GM08714 (cell line): ENCODE measurements at regions not wholly inside any gene's neighbourhood (a gene's known extent, or its start where the extent isn't known, plus 50 kb on each side); places are given as distances from the start of the nearest gene placed in this dataset.

Experiments
- H3K4me3 ChIP-seq: fragments of 200-500 bp; sonication (Bioruptor generic); 2 replicates; pipeline ENCODE4 v1.5.1; 2014; ENCODE audit warnings: mild to moderate bottlenecking, low read length, inconsistent platforms
- ZNF274 ChIP-seq: IDR thresholded peaks from 2 replicates; pipeline ENCODE4 v1.6.1; 2012; ENCODE audit warnings: mild to moderate bottlenecking, low read depth, low read length

- no peak overlapping the region for H3K4me3 ChIP-seq
- TF ChIP-seq ZNF274, result no peak
These were observed 90.4 kb downstream of the RBFOX3 start for GRCh38 chr17:79520167-79521165.

- no peak overlapping the region for H3K4me3 ChIP-seq
- no peak for TF ChIP-seq ZNF274
These were observed 91.2 kb downstream of the RBFOX3 start for GRCh38 chr17:79519601-79520000.

- H3K4me3 ChIP-seq, result no peak overlapping the region
- TF ChIP-seq ZNF274, result no peak
These were observed 92.0 kb downstream of the RBFOX3 start for GRCh38 chr17:79518585-79519523.

GRCh38 chr17:79517827-79518584 is 92.8 kb downstream of the RBFOX3 start:
- TF ChIP-seq ZNF274, result no peak

GRCh38 chr17:79515646-79516571 is 94.9 kb downstream of the RBFOX3 start:
- no peak overlapping the region for H3K4me3 ChIP-seq
- TF ChIP-seq ZNF274, result no peak

More at GRCh38 chr17:79517827-79518584, 92.8 kb downstream of the RBFOX3 start:
- H3K4me3 ChIP-seq, result no peak overlapping the region

- H3K4me3 ChIP-seq, result no peak overlapping the region
- no peak for TF ChIP-seq ZNF274
These were observed 95.7 kb downstream of the RBFOX3 start for GRCh38 chr17:79515110-79515509.

GRCh38 chr17:79513820-79514535 is 96.9 kb downstream of the RBFOX3 start:
- no peak for TF ChIP-seq ZNF274
- no peak overlapping the region for H3K4me3 ChIP-seq

- no peak overlapping the region for H3K4me3 ChIP-seq
- TF ChIP-seq ZNF274, result no peak
These were observed 97.6 kb downstream of the RBFOX3 start for GRCh38 chr17:79513206-79513605.

GRCh38 chr17:79511471-79511870 is 99.4 kb downstream of the RBFOX3 start:
- TF ChIP-seq ZNF274, result no peak
- H3K4me3 ChIP-seq, result no peak overlapping the region

GRCh38 chr17:79510071-79510470 is 100.8 kb downstream of the RBFOX3 start:
- no peak for TF ChIP-seq ZNF274
- no peak overlapping the region for H3K4me3 ChIP-seq

- no peak for TF ChIP-seq ZNF274
- H3K4me3 ChIP-seq, result no peak overlapping the region
These were observed 101.4 kb downstream of the RBFOX3 start for GRCh38 chr17:79509490-79509889.

GRCh38 chr17:79509008-79509407 is 101.8 kb downstream of the RBFOX3 start:
- TF ChIP-seq ZNF274, result no peak
- H3K4me3 ChIP-seq, result no peak overlapping the region

GRCh38 chr17:79508291-79508716 is 102.5 kb downstream of the RBFOX3 start:
- no peak for TF ChIP-seq ZNF274
- no peak overlapping the region for H3K4me3 ChIP-seq
